Fibroblast of peridontal ligament (primary cell): ENCODE measurements at regions not wholly inside any gene's neighbourhood (a gene's known extent, or its start where the extent isn't known, plus 50 kb on each side); places are given as distances from the start of the nearest gene placed in this dataset.
"Not testable (repeated sequence)": the region's sequence is repeated elsewhere in the genome, so short reads cannot be mapped to it uniquely, and the experiment has no call there.

Experiments
- DNase-seq: peaks from one replicate; pipeline ENCODE4 v3.0.0-alpha.2; 2010; ENCODE audit errors: extremely low read depth

DNA sequence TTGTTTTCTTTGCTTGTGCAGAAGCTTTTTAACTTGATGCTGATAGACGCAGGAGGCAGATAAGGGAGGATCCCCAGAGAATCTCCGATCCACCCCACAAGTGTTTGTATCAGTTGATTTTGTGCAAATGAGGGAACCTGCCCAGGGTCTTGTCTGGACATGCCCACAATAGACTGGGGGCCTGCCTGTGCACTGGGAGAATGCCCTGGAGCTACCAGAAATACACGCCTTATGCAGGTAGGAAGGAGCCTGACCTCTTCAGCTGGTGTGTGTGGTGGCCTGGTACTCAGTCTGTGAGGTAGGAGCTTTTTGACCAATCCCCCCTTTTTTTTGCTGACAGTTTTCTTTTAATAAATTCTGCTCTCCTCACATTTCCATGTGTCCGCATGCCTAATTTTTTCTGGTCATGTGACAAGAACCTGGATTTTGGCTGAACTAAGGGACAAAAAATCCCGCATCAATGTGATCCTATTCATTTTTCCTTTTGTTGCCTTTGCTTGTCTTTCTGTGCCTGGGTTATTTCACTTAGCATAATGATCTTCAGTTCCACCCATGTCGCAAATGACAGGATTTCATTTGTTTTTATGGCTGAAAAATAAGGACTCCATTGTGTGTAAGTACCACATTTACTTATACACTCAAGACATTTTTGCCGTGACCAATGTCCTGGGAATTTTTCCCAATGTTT lies 430.6 kb upstream of the NRG3 start:
- no peak for DNase-seq

DNA sequence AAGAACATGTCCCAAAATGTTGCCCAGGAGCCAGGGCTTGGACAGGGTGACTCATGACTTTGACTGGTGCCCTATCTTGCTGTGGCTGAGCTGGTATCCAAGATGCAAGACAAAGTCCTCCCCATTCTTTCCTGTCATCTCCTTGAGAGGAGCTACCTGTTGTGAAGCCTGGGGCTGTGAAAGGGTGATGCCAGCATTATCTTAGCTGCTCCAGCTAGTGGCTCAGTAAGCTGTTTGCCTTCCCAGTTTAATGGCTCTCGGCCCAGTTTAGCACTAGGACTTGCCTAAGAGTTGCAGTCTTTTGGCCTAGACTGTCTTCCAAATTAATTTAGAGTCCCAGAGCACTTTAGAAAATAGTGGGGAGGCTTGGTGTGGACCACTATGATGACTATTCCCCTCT lies 424.3 kb upstream of the NRG3 start:
- no peak for DNase-seq

DNA sequence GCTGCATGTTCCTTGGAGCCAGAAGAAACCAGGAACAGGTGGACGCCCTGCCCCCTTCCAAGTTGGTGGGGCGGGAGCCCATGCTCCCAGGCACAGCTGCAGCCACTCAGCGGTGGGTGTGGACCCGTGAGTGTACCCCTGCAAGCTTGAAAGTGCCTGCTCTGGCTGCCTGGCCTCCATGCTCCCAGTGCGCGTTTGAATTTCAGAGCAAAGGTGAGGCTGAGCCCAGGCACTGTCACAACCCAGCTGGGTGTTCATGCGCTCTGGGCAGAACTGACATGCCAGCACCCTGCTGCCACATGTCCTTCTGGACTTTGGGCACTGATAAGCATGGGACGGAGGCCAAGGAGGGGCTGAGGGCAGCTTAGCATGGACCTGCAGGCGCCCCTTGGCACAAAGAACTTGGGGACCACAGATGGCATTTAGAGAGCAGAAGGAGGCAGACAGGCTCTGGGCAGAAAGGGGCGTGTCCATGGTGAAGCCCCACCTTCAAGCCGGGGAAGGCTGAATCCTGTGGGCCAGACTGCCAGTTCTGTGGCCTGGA lies 402.0 kb upstream of the NRG3 start:
- no peak for DNase-seq

DNA sequence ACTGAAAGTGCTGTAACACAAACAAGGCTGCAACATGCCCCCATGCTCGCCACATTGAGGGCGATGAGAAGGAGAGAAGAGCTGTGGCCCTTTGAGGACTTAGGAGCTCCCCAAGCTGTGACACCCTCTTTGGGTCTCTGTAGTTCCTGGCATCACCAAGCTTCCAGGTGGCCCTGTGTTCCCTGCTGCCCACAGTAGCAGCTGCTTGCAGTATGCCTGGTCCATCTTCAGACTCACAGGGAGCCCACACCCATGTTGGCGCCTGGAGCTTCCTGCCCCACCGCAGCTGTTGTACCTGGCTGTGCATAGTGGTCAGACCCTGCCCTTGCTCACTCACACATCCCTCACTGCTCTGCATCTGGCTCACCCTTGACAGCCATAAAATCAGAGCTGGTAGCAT lies 401.2 kb upstream of the NRG3 start:
- no peak for DNase-seq

DNA sequence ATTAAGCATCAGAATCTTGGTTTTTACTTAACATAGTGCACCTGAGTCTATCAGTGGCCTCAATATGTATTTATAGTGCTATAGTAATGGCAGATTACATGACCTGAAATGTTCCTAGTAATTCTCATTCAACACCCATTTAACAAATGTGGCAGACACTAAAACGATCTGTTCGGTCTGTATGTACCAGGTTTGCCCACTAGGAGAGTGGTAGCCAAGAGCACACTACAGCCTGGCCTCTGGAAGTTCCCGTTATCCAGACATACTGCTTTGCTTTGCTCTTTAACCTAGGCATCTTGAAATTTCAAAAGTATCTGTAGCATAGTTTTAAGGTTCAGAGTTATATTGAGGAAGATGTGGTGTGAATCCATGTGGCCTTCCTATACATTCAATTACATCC lies 395.7 kb upstream of the NRG3 start:
- DNase-seq = no peak

DNA sequence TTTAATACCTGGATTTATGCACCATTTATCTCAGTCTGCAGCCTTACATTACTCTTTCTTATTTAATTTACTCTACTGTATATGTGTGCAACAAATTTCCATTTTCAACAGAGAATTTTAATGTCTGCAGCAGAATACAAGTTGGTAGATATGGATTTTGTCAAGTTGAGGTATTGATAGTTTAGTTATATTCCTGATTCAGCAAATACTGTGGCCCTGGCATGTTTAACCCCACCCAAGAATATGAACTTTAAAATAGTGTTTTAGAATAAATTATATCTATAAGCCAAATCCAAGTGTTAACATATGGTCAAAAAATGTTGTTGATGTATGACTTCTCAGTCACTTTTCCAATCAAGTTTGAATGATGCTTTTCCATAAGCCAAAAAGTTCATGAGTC lies 378.4 kb upstream of the NRG3 start:
- DNase-seq = no peak

DNA sequence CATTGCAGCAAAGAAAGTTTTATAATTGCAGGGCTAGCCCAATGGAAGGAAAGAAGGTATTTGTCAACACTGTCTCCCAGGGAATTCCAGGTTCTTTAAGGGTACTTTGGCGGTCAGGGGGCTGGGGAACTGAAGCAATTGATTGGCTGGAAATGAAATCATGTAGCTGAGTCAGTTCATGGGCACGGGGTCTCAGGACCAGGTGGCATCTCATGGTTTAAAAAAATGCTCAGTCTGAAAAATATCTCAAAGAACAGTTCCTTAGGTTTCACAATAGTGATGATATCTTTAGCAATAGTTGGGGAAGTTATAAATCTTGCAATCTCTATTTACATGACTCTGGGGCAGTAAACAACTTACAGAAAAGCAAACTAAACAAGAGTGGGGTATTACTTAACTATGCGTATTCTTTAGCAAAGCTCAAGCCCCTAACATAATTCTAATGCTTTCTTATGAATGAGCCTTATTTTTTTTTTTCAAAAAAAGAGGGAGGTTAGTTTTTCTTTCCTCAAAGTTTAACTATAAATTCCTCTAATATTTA lies 376.9 kb upstream of the NRG3 start:
- no peak for DNase-seq

DNA sequence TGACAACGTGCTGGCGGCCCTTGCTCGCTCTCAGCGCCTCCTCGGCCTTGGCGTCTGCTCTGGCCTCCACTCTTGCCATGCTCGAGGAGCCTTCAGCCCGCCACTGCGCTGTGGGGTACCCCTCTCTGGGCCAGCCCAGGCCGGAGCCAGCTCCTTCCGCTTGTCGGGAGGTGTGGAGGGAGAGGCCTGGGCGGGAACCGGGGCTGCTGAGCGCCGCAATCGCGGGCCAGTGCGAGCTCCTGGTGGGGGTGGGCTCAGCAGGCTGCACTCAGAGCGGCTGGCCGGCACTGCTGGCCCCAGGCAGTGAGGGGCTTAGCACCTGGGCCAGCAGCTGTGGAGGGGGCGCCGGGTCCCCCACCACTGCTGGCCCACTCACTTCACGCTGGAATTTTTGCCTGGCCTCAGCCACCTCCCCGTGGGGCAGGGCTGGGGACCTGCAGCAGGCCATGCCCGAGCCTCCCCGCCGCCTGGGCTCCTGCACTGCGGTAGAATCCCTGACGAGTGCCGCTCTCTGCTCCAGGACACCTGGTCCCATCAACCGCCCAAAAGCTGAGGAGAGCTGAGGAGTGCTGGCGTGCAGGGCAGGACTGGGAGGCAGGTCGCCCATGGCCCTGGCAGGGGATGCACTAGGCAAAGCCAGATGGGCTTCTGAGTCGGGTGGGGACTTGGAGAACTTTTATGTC lies 372.2 kb upstream of the NRG3 start:
- DNase-seq = no peak

DNA sequence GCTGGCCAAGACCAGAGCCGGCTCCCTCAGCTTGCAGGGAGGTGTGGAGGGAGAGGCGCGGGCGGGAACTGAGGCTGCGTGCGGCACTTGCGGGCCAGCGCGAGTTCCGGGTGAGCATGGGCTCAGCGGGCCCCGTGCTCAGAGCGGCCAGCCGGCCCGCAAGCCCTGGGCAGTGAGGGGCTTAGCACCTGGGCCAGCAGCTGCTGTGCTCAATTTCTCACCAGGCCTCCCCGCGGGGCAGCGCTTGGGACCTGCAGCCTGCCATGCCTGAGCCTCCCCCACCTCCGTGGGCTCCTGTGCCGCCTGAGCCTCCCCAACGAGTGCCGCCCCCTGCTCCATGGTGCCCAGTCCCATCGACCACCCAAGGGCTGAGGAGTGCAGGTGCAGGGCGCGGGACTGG lies 369.2 kb upstream of the NRG3 start:
- not testable (repeated sequence) for DNase-seq

DNA sequence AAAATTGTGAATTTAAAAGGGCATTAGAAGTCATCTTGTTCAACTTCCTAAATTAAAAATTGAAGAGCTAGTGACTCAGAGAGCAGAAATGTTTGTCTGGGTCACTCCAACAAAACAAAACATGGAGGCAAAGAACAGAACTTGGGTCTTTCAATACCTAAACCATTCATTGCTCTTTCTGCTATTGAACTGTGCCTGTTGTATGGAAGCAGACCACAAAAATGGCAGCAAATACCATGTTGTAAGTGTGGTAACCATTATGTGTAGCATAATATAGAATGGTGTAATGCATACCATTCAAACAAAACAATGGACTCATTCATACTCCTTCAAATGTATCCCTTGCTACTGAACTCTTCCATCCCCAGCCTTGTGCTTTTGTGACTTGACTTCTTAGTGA lies 360.2 kb upstream of the NRG3 start:
- DNase-seq = no peak

DNA sequence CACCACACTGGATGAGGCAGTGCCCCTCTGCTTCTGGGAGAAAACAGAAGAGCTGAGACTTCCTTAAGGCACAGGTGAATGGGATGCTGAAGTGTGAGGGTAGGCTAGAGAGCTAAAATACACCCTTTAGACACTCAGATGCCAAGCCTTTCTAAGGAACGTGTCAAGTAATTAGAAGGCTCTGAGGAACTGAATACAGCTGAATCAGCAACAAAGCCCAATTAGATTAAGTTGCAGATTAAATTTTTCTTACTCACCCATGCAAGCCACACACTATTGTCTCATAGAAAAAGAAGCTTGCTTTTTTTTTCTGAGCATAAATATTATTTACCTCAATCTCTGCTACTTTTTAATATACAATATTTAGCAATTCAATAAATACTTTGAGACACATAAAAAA lies 354.3 kb upstream of the NRG3 start:
- no peak for DNase-seq

DNA sequence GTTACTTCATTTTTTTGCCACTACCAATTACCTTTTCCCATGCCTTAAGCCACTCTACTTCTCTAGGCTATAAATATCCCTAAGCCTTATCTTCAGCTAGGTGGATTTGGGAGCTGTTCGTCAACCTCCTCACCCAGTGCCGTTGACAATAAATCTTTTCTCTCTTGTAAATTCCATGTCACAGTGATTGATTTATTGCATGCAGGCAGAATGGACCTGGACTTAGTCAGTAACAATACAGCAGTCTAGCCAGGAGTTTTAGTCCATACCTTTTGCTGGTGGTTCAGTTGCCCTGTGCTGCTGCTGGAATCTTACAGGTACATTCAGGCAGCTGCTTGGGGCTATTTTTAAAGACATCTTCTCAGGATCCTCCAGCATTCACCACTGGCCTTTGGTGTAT lies 350.5 kb upstream of the NRG3 start:
- DNase-seq = no peak

DNA sequence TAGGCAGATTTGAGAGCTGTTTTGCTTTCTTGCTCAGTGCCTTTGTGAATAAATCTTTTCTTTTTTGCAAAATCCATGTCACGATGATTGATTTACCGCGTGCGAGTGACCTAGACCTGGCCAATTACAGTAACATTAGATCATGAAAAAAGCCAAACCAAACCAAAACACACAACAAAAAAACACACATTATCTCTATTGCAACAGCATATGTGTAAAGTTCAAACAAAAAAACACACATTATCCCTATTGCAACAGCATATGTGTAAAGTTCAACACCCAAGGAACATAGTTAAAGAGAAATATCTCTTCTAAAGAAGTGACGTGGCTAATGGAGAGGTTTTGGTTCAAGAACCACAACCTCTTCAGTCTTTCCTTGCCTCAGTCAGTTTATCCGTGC lies 342.6 kb upstream of the NRG3 start:
- DNase-seq = no peak

DNA sequence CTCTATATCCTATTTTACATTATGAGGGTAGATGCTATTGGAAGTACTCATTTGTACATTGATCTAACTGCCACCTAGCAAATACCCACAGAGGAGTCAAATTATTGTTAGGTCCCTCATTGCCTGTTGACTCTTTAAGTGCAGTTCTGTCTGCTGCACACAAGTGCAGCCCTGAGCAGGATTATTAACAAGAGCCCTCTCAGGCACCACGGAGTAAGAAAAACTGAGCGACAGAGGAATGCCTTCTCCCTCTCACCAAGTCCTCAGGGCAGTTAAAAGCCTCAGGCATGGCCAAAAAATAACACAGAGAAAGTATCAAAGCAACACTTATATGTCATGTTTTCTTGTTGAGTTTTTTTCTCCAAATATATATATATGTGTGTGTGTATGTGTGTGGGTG lies 340.0 kb upstream of the NRG3 start:
- no peak for DNase-seq

DNA sequence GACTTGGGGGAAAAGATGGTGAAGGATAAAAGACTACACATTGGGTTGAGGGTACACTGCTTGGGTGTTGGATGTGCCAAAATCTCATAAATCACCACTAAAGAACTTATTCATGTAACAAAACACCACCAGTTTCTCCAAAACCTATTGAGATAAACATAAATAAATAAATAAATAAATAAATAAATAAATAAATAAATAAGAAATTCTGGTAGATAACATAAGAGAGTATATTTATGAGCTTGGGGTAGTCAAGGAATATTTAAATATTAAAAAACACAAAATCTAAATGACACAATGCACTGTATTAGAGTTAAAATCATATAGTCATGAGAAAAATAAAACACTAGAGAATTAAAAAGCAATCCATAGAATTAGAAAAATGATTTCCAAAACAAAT lies 333.5 kb upstream of the NRG3 start:
- no peak for DNase-seq

DNA sequence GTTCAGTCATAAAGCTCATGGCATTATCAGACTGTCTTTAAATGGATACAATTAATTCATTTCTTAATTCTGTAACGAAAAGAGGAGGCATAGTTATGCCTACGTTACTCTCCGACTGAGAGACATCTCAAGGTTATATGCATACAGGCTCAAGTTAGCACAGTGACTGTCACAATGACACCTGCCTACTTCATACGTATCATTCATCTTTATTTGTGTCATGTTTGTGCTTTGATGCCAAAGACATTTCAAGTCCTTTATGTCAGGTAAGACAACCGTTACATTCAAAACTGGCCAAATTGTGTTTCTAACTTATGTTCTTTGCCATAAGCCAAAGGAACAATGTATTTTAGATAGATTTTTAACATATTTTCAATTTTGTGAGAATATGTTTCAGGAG lies 328.8 kb upstream of the NRG3 start:
- DNase-seq = no peak

DNA sequence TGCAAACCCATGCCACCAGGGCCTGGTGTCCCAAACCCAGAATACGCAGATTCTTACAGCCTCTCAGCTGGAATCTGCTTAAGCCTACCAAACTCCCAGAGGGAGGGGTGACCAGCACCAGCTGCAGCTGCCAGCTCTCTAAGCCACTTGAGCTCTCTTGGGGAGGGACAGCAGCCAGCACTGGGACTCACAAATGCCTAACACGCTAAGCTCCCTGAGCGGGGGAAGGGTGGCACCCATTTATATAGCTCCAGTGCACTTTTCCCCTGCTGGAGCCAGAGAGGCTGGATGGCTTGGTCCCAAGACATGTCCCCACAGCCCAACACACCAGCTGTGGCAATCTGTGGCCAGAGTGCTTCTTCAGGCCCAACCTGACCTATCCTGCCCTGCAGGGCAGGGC lies 326.8 kb upstream of the NRG3 start:
- DNase-seq = no peak

DNA sequence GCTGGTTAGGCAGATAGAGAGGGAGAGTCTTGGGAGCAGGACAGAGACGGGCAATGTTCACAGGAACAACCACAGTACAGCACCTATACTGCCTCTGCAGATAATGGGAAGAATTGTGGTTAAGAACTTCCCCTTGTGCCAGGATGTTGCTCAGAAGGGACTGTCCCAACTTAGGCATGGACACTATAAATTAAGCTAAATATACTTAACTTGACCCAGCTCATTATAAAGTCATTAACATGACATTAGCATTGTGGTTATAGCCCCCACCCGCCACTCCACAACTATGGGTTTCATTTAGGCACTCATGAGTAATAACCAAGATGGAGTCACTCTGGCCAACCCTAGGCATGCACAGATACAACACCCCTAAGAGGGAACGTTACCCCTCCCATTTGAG lies 310.9 kb upstream of the NRG3 start:
- no peak for DNase-seq

DNA sequence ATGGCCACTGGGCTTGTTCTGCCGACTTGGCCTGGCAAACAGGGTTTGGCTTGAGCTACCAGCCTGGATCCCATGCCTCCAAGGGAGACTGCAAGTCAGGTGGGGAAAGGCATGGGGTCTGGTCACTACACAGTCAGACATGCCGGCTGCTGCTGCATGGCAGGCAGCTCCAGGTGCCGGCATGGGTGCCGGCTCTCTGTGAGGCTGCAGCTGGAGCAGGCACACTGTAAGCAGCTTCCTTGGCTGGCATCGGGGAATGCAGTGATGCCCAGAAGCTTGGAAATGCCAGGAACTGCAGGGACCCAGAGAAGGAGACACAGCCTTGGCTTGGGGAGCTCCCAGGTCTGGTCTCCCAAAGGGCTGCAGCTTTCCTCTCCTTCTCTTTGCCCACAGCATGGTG lies 305.5 kb upstream of the NRG3 start:
- no peak for DNase-seq

DNA sequence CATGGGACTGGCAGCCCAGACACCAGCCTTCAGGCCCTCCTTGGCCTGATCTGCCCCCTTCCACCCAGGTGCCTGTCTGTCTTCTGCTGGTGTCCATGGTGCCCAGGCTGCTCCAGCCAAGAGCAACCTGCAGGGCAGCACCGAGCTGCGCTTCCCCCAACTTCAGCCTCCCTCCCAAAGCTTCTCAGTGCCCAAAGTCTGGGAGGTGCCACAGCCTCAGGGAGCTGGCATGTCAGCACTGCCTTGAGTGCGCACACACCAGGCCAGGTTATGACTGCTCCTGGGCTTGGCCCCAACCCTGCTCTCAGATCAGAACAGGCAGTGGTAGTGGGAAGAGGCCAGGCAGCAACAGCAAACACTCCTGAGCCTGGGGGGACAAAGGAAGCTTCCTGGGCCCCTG lies 304.6 kb upstream of the NRG3 start:
- no peak for DNase-seq

DNA sequence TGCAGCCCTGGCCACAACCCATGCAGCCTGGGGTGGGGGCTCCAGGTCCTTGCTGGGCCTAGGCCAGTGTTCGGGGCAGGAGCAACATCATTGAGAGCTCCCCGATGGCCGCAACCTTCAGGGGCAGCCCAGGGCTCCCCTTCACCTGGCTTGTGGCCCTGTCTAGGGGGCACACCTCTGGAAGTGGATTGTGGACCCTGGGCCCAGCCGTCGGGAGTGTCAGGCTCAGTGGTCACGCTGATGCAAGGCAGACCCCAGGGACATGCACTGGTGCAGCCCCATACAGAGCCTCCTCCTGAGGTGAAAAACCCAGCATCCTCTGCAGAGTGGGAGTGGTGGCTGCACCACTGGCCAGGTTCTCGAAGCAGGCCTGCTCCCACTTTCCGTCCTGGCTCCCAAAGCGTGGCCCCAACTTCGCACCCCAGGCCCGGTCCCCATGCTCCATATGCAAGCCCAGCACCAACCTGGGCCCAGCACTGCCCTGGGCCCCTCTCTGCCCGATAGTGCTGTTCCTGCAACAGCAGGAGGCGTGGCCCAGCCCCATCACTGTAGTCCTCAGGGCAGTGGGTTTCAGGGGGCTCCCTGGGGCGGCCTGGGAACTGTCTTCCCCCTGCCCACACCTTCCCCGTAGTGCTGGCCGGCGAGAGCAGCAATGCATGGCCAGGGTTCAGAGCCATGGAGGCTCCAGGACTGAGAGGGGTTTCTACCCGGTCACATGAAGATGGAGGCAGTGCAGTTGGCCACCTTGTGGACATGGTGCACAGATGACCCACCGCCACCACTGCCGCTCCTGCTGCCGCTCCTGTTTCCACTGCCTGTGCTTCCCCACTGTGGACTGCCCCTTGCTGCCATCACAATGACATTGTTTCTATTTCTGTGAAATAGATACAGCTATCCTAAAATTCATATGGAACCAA lies 303.9 kb upstream of the NRG3 start:
- DNase-seq = no peak

DNA sequence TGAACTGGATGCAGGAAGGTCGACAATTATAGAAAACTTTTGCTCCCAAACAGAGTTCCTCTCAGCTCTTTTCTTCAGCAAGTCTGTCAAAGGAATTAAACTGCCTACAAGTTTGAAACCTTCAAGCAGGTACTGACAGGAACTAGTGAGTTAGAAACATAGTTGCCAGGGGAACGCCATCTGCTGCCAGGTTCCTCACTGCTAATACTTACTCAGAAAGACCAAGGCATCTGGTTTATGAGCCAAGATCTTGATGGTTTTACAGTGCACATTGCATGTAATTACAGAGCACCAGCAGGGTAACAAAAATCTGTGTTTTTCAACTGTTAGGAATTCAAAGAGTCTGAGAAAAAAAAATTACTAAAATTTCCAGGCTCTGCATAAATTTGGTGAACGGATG lies 300.0 kb upstream of the NRG3 start:
- DNase-seq = no peak
